Hepatic stellate cell (primary cell): ENCODE measurements at regions not wholly inside any gene's neighbourhood (a gene's known extent, or its start where the extent isn't known, plus 50 kb on each side); places are given as distances from the start of the nearest gene placed in this dataset.

Source experiments
- DNase-seq: peaks from one replicate; pipeline ENCODE4 v3.0.0; 2011; ENCODE audit warnings: low spot score

DNA sequence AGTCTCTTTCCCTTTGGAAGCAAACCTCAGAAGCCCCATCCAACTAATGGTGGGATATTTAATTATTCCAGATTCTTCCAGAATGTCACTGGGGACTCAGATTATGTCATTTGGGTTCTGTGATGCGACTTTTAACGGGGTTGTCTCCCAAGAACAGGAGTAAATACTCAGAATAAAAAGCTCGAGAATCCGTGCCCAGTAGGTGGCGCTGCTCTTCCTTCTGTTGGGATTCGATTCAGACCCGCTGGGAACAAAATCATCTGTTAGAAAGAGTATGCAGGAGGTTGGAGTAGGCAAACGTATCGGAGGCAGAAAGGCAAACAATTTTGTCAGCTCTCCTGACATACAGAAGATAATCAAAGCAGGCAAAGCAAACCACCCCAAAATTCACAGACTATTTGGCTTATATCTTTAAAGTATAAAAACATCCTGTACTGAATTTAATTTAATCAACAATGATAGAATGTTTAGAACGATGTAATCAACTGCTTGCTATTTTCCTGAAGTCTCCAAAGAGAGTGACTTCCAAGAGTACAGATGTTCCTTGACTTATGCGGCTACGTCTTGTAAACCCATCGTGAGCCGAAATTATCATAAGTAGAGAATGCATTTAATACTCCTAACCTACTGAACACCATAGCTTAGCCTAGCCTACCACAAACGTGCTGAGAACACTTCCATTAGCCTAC, 169.8 kb upstream of the RAI14 start:
- DNase-seq = peak; percentile 66

DNA sequence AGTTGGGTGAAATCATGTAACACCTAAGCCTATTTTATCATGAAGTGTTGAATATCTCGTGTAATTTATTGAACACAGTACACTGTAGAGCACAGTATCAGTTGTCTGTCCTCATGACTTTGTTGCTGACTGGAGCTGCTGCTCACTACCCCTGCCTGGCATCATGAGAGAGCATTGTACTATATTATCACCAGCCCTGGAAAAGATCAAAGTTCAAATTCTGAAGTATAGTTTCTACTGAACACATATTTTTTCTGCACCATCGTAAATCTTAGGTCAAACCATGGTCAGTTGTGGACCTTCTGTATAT, 169.3 kb upstream of the RAI14 start:
- no peak for DNase-seq

- peak; percentile 82 for DNase-seq
Observed at GRCh38 chr5:34487159-34487879, 168.8 kb upstream of the RAI14 start.

DNA sequence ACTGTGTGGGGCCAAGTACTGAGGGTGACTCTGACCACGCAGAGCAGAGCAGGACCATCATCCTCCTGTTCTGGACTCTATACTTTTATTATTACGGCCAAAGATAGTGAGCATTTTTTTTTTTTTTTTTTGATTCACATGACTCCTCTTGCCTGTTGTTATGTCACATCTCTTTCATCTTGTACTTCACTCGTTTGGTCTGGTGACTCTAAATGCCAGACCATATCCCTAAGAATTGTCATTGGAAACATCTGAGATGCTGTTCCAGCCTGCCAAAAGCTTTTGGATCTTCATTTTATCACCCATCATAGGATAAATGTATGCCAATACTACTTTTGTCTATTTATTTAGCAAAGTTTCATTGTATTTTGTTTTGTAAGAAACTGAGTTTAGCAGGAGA, 168.2 kb upstream of the RAI14 start:
- no peak for DNase-seq

DNA sequence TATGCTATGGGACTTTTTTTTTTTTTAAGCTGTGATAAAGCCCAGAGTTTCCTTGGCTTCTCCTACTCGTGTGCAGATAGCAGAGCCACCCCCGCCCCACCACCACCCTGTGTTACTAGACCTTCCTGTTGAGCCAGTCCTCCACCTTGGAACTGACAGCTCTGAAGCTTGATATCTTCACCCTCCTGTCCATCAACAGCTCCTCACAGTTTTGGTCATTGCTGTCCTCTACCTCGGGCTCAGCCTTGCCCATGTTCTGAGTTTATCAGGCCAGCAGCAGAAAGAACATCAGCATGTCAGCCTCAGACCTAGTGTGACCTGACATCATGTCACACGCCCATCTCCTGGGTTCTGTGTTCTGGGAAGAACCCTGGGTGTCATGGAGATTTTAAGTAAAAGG, 167.1 kb upstream of the RAI14 start:
- no peak for DNase-seq

- DNase-seq = no peak
Observed at GRCh38 chr5:34490506-34491250, 165.4 kb upstream of the RAI14 start.

DNA sequence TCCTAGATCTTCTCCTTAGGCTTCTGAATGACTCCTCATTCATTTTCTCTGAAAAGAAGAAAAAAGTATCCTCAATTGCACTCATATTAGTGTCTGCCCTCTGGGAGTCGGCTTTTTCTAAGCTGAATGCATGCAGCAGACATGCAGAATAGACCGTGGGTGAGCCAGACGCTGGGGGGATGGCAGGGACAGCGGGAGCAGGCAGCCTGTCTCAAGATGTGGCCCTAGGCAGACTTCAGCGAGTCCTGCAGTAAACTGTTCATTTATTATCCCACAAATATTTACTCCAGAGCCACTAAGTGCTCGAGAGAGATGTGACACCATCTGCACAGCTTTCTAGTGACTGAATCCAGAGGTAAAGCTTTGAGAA, 164.9 kb upstream of the RAI14 start:
- DNase-seq = no peak

- DNase-seq = no peak
Observed at GRCh38 chr5:34494111-34494755, 161.9 kb upstream of the RAI14 start.

DNA sequence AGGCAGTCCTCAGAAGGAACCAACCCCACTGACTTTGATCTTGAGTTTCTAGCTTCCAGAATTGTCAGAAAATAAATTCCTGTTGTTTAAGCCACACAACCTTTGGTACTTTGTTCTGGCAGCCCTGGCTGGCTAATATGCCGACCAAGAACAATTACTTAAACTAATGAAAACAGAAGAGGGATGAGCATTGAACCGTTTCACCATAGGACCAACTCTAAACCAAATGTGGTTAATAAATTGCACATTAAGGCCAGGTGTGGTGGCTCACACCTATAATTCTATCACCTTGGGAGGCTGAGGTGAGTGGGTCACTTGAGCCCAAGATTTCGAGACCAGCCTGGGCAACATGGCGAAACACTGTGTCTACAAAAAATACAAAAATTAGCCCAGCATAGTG, 160.9 kb upstream of the RAI14 start:
- no peak for DNase-seq

GRCh38 chr5:34496260-34496691, 159.9 kb upstream of the RAI14 start:
- DNase-seq = no peak

DNA sequence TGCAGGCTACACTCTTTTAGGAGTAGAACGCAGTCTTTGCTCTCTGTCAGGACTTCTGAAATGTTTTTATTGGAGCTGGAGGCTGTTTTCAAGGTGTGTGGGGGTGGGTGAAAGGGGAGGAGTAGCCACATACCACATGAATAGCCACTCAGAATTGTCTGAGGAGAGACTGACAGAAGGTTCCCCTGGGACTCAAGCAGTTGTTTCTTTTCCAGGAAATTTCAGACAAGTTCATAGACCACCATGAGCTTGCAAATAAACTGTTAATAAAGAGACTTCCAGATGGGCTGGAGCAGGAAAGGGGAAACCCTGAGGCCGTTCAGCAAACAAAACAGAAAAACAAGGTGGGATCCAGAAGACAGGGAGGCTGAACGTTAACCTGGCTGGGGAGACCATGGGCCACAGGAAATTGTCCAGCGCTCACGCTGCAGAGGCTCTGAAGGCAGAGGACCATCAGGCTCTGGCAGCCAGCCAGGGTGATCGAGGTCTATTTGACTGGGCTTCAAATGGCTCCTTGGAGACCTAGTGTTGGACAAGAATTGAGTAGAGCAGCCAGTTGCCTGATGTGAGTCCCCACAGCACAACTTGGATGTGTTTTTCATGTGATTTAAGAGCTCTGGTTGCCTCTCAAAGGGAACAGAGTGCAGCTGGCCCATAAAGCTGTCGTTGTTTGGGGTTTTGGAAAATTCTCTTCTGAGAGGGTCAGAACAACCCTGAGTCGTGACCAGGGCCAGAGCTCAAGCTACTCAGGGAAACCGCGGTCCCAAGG, 159.2 kb upstream of the RAI14 start:
- no peak for DNase-seq

GRCh38 chr5:34497470-34497808, 158.7 kb upstream of the RAI14 start:
- no peak for DNase-seq

DNA sequence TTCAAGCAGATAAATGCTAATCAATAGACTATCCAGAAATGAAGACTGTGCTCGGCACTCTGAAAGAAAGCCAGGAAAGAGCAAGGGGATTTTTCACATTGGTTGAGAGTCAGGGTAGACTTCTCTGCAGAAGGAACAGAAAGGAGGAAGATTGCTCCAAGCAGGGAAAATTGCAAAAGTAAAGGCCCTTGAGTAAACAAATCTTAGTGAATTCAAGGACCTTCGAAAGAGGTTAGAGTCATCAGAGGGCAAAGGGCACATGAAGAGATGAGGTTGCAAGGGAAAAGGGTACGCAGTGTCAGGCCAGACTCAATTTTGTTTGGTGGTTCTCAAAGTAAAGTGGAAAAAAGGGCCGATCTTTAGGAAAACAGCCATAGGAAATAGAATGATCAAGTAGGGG, 157.6 kb upstream of the RAI14 start:
- no peak for DNase-seq

GRCh38 chr5:34499001-34499734, 157.0 kb upstream of the RAI14 start:
- DNase-seq = no peak

- DNase-seq = no peak
Observed at GRCh38 chr5:34500236-34500847, 155.8 kb upstream of the RAI14 start.

- no peak for DNase-seq
Observed at GRCh38 chr5:34501016-34501415, 155.1 kb upstream of the RAI14 start.

DNA sequence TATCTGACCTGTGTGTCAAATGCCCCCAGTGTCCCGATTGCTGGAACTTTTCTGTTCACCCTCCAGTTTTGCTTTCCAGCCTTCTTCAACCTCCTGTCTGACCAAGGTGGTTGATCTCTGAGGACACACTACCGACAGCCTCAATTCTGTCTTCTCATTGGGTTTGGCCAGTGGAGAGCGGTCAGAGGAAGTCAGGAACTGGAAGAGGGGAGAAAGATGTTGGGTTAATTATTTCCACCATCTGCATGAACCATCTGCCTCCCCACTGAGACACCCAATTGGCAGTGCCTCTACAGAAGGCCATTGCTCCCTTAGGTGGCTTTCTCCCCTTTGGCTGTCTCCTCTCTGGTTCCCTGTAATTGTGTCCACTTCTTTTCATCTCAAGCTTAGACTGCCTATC, 154.3 kb upstream of the RAI14 start:
- no peak for DNase-seq

- no peak for DNase-seq
Observed at GRCh38 chr5:34502581-34502980, 153.5 kb upstream of the RAI14 start.

GRCh38 chr5:34503379-34504253, 152.5 kb upstream of the RAI14 start:
- no peak for DNase-seq

DNA sequence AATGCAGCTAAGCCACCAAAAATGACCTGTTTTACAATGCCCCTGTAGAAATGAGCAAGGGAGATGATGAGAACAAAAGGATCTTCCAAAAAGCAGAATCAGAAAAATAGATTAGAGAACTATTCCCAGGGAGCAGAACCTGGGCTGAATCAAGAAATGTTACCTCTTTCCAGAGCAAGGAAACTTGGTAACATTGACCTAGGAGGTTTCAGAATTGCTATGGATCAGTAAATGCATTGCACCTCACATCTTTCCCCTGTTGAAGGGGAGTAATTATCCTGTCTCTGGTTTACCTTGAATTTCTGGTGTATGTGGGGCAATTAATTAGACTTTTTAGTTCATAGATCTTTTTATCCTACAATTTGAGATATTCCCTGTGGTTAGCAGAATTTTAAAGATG, 151.2 kb upstream of the RAI14 start:
- no peak for DNase-seq
